BE2C (cell line): ENCODE measurements at regions not wholly inside any gene's neighbourhood (a gene's known extent, or its start where the extent isn't known, plus 50 kb on each side); places are given as distances from the start of the nearest gene placed in this dataset.

ENCODE experiments used
- DNase-seq: peaks from one replicate; pipeline ENCODE4 v3.0.0-alpha.2; 2020
- H3K27me3 ChIP-seq: fragments of 250-450 bp; sonication (Bioruptor Pico); 2 replicates; pipeline ENCODE4 v1.5.1; 2020; ENCODE audit warnings: mild to moderate bottlenecking
- H3K36me3 ChIP-seq: fragments of 250-450 bp; sonication (Bioruptor Pico); 2 replicates; pipeline ENCODE4 v1.5.1; 2020; ENCODE audit warnings: mild to moderate bottlenecking
- H3K4me1 ChIP-seq: fragments of 250-450 bp; sonication (Bioruptor Pico); 2 replicates; pipeline ENCODE4 v1.5.1; 2020
- H3K4me3 ChIP-seq: 2 replicates; pipeline ENCODE4 v1.5.1; 2011; ENCODE audit warnings: low read depth, low read length
- H3K9me3 ChIP-seq: fragments of 250-450 bp; sonication (Bioruptor Pico); 2 replicates; pipeline ENCODE4 v1.5.1; 2020
- TF ChIP-seq, protein P1 (sequence below): IDR thresholded peaks from 2 replicates; pipeline ENCODE4 v1.5.1; 2012; ENCODE audit warnings: mild to moderate bottlenecking, low read depth, low read length

DNA sequence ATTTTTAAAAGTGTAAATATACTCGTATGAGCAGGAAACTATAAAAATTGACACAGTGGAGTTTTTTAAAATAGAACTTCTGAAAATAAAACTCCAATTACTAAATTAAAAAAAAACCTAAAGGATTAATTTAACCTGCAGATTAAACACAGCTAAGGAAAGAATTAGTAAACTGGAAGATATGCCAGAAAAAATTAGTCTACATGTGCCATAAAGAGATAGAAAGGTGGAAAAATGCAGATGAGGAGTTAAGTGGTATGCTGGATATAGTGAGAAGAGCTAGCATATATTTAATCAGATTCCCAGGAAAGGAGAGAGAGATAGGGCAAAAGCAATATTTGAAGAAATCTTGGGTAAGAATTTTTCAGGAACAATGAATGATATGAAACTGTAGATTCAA, 315.8 kb upstream of the CADM1 start:
- Histone ChIP-seq H3K9me3 (no peaks in the 10 kb centered on the region), H3K36me3 (no peaks in the 10 kb centered on the region), H3K4me1 (no peaks in the 10 kb centered on the region), H3K4me3 (no peak overlapping the region), H3K27me3 (no peaks in the 10 kb centered on the region)
- DNase-seq: no peak
- TF ChIP-seq, protein P1, sequence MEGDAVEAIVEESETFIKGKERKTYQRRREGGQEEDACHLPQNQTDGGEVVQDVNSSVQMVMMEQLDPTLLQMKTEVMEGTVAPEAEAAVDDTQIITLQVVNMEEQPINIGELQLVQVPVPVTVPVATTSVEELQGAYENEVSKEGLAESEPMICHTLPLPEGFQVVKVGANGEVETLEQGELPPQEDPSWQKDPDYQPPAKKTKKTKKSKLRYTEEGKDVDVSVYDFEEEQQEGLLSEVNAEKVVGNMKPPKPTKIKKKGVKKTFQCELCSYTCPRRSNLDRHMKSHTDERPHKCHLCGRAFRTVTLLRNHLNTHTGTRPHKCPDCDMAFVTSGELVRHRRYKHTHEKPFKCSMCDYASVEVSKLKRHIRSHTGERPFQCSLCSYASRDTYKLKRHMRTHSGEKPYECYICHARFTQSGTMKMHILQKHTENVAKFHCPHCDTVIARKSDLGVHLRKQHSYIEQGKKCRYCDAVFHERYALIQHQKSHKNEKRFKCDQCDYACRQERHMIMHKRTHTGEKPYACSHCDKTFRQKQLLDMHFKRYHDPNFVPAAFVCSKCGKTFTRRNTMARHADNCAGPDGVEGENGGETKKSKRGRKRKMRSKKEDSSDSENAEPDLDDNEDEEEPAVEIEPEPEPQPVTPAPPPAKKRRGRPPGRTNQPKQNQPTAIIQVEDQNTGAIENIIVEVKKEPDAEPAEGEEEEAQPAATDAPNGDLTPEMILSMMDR: no peak

DNA sequence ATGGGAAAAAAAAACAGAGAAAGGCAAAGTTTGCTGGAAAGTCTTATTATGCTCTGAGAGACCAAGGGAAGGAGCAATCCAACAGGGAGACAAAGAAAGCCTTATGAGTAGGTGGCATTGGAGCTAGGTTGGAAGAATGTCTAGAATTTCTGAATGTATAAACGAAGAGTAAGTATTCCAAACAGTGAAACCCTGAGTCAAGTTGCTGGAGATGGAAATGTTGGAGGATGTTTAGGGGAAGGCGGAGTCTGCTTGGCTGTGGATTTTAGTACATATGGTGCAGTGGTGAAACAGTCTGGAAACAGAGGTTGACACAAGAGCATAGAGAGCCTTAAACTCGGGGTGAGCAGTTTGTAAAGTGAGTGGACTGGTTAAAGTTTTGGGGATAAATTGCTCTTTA, 314.8 kb upstream of the CADM1 start:
- no peak for DNase-seq
- no peak overlapping the region for H3K4me3 ChIP-seq
- H3K9me3 ChIP-seq: no peaks in the 10 kb centered on the region
- TF ChIP-seq, protein P1: no peak
- H3K27me3 ChIP-seq: no peaks in the 10 kb centered on the region
- no peaks in the 10 kb centered on the region for H3K4me1 ChIP-seq
- H3K36me3 ChIP-seq: no peaks in the 10 kb centered on the region

DNA sequence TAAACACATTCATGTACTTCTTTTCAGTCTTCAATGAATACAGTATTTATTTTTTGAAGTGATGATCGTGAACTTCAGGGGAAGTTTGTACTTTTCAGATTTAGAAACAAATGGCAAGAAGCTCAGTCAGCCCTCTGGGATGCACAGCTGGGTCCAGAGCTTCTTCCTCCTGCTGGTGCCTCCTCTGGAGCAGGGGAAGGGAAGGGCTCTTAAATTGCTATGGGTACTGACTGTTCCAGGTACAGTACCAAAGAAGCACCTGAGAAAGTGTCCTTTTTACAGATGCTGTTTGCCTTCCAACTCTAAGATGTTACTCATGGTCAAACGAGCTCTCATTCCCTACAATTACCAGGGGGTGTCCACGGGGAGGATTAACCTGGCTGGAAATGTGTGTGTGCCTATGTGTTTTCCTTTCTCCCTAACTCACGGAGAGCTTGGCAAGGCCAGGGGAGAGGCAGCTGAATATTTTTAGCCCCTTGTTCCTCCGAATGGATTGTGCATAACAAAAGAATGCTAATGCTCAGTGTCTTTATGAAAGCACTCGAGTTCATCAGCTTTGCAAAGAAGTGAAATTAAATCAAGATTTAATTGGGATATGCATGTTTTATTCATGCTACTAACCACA, 313.7 kb upstream of the CADM1 start:
- Histone ChIP-seq H3K4me3 (no peak overlapping the region), H3K9me3 (no peaks in the 10 kb centered on the region), H3K36me3 (no peaks in the 10 kb centered on the region), H3K4me1 (no peaks in the 10 kb centered on the region), H3K27me3 (no peaks in the 10 kb centered on the region)
- DNase-seq: no peak
- TF ChIP-seq, protein P1: no peak

DNA sequence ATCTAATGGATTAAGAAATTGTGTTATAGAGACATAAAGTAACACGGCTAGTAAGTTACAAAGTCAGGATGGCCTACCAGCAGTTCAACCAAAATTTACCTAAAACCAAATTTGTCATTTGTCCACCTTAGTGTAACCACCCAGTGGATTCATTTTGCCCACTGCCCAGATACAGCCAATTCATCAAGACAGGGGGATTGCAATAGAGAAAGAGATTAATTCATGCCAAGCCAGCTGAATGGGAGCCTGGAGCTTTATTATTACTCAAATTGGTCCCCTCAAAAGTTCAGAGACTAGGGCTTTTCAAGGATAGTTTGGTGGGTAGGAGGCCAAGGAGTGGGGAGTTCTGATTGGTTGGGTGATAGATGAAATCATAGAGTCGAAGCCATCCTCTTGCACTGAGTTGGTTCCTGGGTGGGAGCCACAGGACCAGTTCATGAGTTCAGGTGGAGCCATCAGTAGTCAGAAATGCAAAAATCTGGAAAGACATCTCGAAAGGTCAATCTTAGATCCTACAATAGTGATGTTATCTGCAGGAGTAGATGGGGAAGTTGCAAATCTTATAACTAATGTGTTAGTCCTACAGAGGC, 304.2 kb upstream of the CADM1 start:
- no peak overlapping the region for H3K4me3 ChIP-seq
- H3K36me3 ChIP-seq: no peaks in the 10 kb centered on the region
- TF ChIP-seq, protein P1: no peak
- no peaks in the 10 kb centered on the region for H3K4me1 ChIP-seq
- no peaks in the 10 kb centered on the region for H3K27me3 ChIP-seq
- H3K9me3 ChIP-seq: peaks cover 7% of the 10 kb centered on the region
- no peak for DNase-seq

DNA sequence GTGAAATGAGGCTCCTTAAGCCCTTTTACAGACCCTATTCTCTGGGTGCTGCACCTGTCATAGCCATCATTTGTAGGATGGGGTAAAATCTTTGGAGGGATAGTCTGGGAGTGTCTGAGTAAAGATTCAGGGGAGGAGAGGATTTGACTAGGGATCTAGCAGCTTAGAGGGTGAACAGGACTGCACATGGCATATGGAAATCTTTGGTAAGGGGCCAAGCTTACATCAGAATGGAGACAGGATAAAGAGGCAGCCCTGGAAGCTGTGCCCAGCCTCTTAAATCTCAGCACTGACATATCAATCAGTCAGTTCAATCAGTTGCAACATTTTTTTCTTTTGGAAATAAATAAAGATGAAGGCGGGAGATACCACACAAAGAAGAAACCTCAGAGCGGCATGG, 301.8 kb upstream of the CADM1 start:
- peaks cover 7% of the 10 kb centered on the region for H3K9me3 ChIP-seq
- H3K4me1 ChIP-seq: no peaks in the 10 kb centered on the region
- H3K27me3 ChIP-seq: no peaks in the 10 kb centered on the region
- no peaks in the 10 kb centered on the region for H3K36me3 ChIP-seq
- no peak for DNase-seq
- H3K4me3 ChIP-seq: no peak overlapping the region
- TF ChIP-seq, protein P1: no peak

DNA sequence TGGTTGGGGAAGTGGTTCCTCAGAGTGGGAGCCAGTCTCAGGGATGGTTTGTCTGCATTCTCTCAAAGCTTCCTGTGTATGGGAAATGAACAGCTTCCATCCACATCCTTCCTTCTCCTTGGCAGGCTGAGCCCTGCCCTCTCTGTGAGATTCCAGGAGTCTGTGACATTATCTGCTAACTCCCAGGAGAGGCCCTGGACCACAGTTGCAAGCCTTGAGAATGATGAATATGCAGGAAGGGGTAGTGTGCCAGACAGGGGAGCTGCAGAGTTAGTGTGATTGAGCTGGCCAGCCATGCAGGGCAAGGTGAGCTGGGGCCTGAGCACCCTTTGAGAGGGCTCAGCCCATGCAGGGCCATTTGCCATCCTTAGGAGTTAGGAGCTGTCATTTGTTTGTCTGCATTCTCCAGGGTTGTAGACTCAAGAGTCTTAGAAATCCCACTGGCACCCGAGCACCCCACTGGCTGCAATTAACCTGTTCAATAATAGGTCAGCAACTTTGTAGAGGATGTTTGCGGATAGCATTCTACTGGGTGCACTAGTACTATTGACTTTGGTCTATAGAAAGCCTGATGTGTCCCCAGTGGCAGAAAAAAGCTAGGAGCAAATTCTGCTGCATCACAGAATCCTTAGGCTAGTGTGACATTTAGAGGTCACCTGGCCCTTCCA, 299.0 kb upstream of the CADM1 start:
- TF ChIP-seq, protein P1: no peak
- no peak for DNase-seq
- H3K4me3 ChIP-seq: no peak overlapping the region
- no peaks in the 10 kb centered on the region for H3K27me3 ChIP-seq
- no peaks in the 10 kb centered on the region for H3K36me3 ChIP-seq
- peaks cover 4% of the 10 kb centered on the region; the same call in 1 of the 2 replicates for H3K4me1 ChIP-seq
- H3K9me3 ChIP-seq: no peaks in the 10 kb centered on the region; the same call in 1 of the 2 replicates
